Neural cell (in vitro differentiated cells): ENCODE measurements at regions not wholly inside any gene's neighbourhood (a gene's known extent, or its start where the extent isn't known, plus 50 kb on each side); places are given as distances from the start of the nearest gene placed in this dataset.

Source experiments
- H2AFZ ChIP-seq: fragments of 200-600, 300-800 bp; sonication (generic), shearing (Covaris generic); 2 replicates; pipeline ENCODE4 v1.6.0; 2014; ENCODE audit warnings: low read depth, mild to moderate bottlenecking, antibody characterized with exemption, low read length, moderate library complexity
- H3F3A ChIP-seq: fragments of 200-600 bp; shearing (Covaris generic); 2 replicates; pipeline ENCODE4 v1.6.1; 2016; ENCODE audit warnings: mild to moderate bottlenecking, moderate library complexity, mixed read lengths, antibody characterized with exemption, low read length; ENCODE audit not compliant: insufficient read depth, poor library complexity, severe bottlenecking
- H3K27ac ChIP-seq: fragments of 200-600, 300-800 bp; sonication (generic), shearing (Covaris generic); 2 replicates; pipeline ENCODE4 v1.5.1; 2014; ENCODE audit warnings: mild to moderate bottlenecking, low read length, moderate library complexity
- H3K27me3 ChIP-seq: fragments of 300-800, 200-600 bp; sonication (generic), shearing (Covaris generic); 2 replicates; pipeline ENCODE4 v1.6.0; 2014; ENCODE audit warnings: mild to moderate bottlenecking, low read depth, low read length, moderate library complexity; ENCODE audit not compliant: insufficient read depth
- H3K36me3 ChIP-seq: fragments of 300-800, 200-600 bp; sonication (generic), shearing (Covaris generic); 2 replicates; pipeline ENCODE4 v1.5.1; 2014; ENCODE audit warnings: mild to moderate bottlenecking, antibody characterized with exemption, low read length, moderate library complexity; ENCODE audit not compliant: insufficient read depth
- H3K4me2 ChIP-seq: fragments of 300-800, 200-600 bp; sonication (generic), shearing (Covaris generic); 2 replicates; pipeline ENCODE4 v1.6.0; 2014; ENCODE audit warnings: mild to moderate bottlenecking, low read length
- H3K4me3 ChIP-seq: fragments of 300-800, 200-600 bp; sonication (generic), shearing (Covaris generic); 2 replicates; pipeline ENCODE4 v1.5.1; 2014; ENCODE audit warnings: mild to moderate bottlenecking, low read length, moderate library complexity
- H3K79me2 ChIP-seq: fragments of 200-600 bp; shearing (Covaris generic); replicated peaks from 2 replicates; pipeline ENCODE4 v1.6.0; 2014; ENCODE audit warnings: mild to moderate bottlenecking, low read length, moderate library complexity; ENCODE audit not compliant: insufficient read depth
- H3K9ac ChIP-seq: fragments of 300-800, 200-600 bp; sonication (generic), shearing (Covaris generic); 2 replicates; pipeline ENCODE4 v1.6.1; 2016; ENCODE audit warnings: mild to moderate bottlenecking, low read length, mixed read lengths
- H3K9me2 ChIP-seq: fragments of 200-600 bp; shearing (Covaris generic); 2 replicates; pipeline ENCODE4 v1.6.1; 2016; ENCODE audit warnings: mild to moderate bottlenecking, low read length, mixed read lengths; ENCODE audit not compliant: insufficient read depth
- H3K9me3 ChIP-seq: fragments of 200-600, 300-800 bp; sonication (generic), shearing (Covaris generic); 2 replicates; pipeline ENCODE4 v1.6.1; 2016; ENCODE audit warnings: mild to moderate bottlenecking, mixed run types, low read length, moderate library complexity, mixed read lengths
- H4K20me1 ChIP-seq: fragments of 200-600 bp; shearing (Covaris generic); 2 replicates; pipeline ENCODE4 v1.6.1; 2016; ENCODE audit warnings: mild to moderate bottlenecking, mixed run types; ENCODE audit not compliant: insufficient read depth
- EP300 ChIP-seq: fragments of 450-650 bp; conservative IDR thresholded peaks from 2 replicates; pipeline ENCODE4 v1.6.1; 2014; ENCODE audit warnings: antibody characterized with exemption, mild to moderate bottlenecking, moderate library complexity; ENCODE audit not compliant: poor library complexity, severe bottlenecking
- EZH2 ChIP-seq: fragments of 200-600, 300-800 bp; shearing (Covaris generic), sonication (generic); IDR thresholded peaks from 2 replicates; pipeline ENCODE4 v1.6.1; 2014; ENCODE audit warnings: antibody characterized with exemption, low read length, borderline replicate concordance, mild to moderate bottlenecking; ENCODE audit not compliant: insufficient read depth, poor library complexity, severe bottlenecking
- MXI1 ChIP-seq: fragments of 450-650 bp; conservative IDR thresholded peaks from 2 replicates; pipeline ENCODE4 v1.6.1; 2014; ENCODE audit warnings: antibody characterized with exemption, mild to moderate bottlenecking; ENCODE audit not compliant: poor library complexity, severe bottlenecking
- POLR2AphosphoS5 ChIP-seq: IDR thresholded peaks from 2 replicates; pipeline ENCODE4 v1.6.1; 2012
- RAD21 ChIP-seq: fragments of 450-650 bp; conservative IDR thresholded peaks from 2 replicates; pipeline ENCODE4 v1.6.1; 2014; ENCODE audit warnings: antibody characterized with exemption, mild to moderate bottlenecking, moderate library complexity
- SMC3 ChIP-seq: fragments of 450-650 bp; conservative IDR thresholded peaks from 2 replicates; pipeline ENCODE4 v1.6.1; 2014; ENCODE audit warnings: antibody characterized with exemption, mild to moderate bottlenecking, moderate library complexity; ENCODE audit not compliant: poor library complexity
- TAF1 ChIP-seq: IDR thresholded peaks from 2 replicates; pipeline ENCODE4 v1.6.1; 2012; ENCODE audit warnings: low read depth
- TF ChIP-seq, protein P1 (sequence below): fragments of 450-650 bp; IDR thresholded peaks from 2 replicates; pipeline ENCODE4 v1.5.1; 2014; ENCODE audit warnings: antibody characterized with exemption, mild to moderate bottlenecking, moderate library complexity; ENCODE audit not compliant: poor library complexity, severe bottlenecking
- TF ChIP-seq, protein P2 (sequence below): IDR thresholded peaks from 2 replicates; pipeline ENCODE4 v1.6.1; 2012; ENCODE audit warnings: borderline replicate concordance

DNA sequence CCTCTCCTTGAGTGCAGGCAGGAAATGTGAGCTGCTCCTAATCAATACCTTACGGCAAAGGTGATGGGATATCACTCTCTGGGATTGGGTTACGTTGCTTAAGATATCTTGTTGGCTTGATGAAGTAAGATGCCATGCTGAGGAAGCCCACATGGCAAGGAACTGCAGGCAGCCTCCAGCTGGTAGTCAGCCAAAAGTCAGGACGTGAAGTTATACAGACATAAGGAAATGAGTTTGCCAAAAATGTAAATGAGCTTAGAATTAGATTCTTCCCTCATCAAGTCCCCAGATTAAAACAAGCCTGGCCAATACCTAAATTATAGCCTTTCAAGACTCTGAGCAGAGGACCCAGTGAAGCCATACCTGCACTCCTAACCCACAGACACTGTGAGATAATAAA is 155.0 kb downstream of the QDPR start:
- no peak overlapping the region for H3K27ac ChIP-seq
- H4K20me1 ChIP-seq = no peaks in the 10 kb centered on the region
- H2AFZ ChIP-seq = no peak overlapping the region
- no peaks in the 10 kb centered on the region for H3F3A ChIP-seq
- TF ChIP-seq TAF1 = no peak
- no peak for TF ChIP-seq EZH2
- no peak for TF ChIP-seq EP300
- no peak for TF ChIP-seq RAD21
- TF ChIP-seq MXI1 = no peak
- TF ChIP-seq POLR2AphosphoS5 = no peak
- TF ChIP-seq, protein P1, sequence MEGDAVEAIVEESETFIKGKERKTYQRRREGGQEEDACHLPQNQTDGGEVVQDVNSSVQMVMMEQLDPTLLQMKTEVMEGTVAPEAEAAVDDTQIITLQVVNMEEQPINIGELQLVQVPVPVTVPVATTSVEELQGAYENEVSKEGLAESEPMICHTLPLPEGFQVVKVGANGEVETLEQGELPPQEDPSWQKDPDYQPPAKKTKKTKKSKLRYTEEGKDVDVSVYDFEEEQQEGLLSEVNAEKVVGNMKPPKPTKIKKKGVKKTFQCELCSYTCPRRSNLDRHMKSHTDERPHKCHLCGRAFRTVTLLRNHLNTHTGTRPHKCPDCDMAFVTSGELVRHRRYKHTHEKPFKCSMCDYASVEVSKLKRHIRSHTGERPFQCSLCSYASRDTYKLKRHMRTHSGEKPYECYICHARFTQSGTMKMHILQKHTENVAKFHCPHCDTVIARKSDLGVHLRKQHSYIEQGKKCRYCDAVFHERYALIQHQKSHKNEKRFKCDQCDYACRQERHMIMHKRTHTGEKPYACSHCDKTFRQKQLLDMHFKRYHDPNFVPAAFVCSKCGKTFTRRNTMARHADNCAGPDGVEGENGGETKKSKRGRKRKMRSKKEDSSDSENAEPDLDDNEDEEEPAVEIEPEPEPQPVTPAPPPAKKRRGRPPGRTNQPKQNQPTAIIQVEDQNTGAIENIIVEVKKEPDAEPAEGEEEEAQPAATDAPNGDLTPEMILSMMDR = no peak
- H3K27me3 ChIP-seq = no peaks in the 10 kb centered on the region
- no peaks in the 10 kb centered on the region for H3K9me3 ChIP-seq
- no peak overlapping the region for H3K9ac ChIP-seq
- no peak overlapping the region for H3K4me3 ChIP-seq
- no peaks in the 10 kb centered on the region for H3K79me2 ChIP-seq
- no peaks in the 10 kb centered on the region for H3K36me3 ChIP-seq
- no peaks in the 10 kb centered on the region for H3K9me2 ChIP-seq
- H3K4me2 ChIP-seq = no peak overlapping the region

DNA sequence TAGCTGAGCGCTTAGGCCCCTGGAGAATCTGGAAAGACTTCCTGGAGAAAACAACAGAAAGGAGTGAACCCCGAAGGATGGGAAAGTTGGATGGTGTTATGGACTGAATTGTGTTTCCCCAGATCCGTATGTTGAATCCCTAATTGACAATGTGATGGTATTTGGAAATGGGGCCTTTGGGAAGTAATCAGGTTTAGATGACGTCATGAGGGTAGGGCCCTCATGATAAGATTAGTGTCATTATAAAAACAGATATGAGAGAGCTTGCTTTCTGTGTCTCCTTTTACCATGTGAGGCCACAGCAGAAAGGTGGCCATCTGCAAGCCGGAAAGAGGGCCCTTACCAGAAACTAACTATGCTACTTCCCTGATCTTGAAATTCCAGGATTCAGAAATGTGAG is 159.5 kb downstream of the QDPR start:
- no peaks in the 10 kb centered on the region for H3K36me3 ChIP-seq
- no peaks in the 10 kb centered on the region for H3K27me3 ChIP-seq
- no peaks in the 10 kb centered on the region for H4K20me1 ChIP-seq
- TF ChIP-seq, protein P2, sequence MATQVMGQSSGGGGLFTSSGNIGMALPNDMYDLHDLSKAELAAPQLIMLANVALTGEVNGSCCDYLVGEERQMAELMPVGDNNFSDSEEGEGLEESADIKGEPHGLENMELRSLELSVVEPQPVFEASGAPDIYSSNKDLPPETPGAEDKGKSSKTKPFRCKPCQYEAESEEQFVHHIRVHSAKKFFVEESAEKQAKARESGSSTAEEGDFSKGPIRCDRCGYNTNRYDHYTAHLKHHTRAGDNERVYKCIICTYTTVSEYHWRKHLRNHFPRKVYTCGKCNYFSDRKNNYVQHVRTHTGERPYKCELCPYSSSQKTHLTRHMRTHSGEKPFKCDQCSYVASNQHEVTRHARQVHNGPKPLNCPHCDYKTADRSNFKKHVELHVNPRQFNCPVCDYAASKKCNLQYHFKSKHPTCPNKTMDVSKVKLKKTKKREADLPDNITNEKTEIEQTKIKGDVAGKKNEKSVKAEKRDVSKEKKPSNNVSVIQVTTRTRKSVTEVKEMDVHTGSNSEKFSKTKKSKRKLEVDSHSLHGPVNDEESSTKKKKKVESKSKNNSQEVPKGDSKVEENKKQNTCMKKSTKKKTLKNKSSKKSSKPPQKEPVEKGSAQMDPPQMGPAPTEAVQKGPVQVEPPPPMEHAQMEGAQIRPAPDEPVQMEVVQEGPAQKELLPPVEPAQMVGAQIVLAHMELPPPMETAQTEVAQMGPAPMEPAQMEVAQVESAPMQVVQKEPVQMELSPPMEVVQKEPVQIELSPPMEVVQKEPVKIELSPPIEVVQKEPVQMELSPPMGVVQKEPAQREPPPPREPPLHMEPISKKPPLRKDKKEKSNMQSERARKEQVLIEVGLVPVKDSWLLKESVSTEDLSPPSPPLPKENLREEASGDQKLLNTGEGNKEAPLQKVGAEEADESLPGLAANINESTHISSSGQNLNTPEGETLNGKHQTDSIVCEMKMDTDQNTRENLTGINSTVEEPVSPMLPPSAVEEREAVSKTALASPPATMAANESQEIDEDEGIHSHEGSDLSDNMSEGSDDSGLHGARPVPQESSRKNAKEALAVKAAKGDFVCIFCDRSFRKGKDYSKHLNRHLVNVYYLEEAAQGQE = no peak
- TF ChIP-seq EZH2 (no peak), TAF1 (no peak), POLR2AphosphoS5 (no peak), SMC3 (no peak), EP300 (no peak), RAD21 (no peak), MXI1 (no peak)
- TF ChIP-seq, protein P1 = no peak
- H3K27ac ChIP-seq = no peak overlapping the region
- H3K4me2 ChIP-seq = no peak overlapping the region
- no peak overlapping the region for H2AFZ ChIP-seq
- no peaks in the 10 kb centered on the region for H3K9me2 ChIP-seq
- no peaks in the 10 kb centered on the region for H3K9me3 ChIP-seq
- no peaks in the 10 kb centered on the region for H3K79me2 ChIP-seq
- no peaks in the 10 kb centered on the region for H3F3A ChIP-seq
- no peak overlapping the region for H3K9ac ChIP-seq
- no peak overlapping the region for H3K4me3 ChIP-seq
